ENCODE measurements at regions not wholly inside any gene's neighbourhood (a gene's known extent, or its start where the extent isn't known, plus 50 kb on each side); places are given as distances from the start of the nearest gene placed in this dataset.
"Not testable (repeated sequence)": the region's sequence is repeated elsewhere in the genome, so short reads cannot be mapped to it uniquely, and the experiment has no call there.

DNA sequence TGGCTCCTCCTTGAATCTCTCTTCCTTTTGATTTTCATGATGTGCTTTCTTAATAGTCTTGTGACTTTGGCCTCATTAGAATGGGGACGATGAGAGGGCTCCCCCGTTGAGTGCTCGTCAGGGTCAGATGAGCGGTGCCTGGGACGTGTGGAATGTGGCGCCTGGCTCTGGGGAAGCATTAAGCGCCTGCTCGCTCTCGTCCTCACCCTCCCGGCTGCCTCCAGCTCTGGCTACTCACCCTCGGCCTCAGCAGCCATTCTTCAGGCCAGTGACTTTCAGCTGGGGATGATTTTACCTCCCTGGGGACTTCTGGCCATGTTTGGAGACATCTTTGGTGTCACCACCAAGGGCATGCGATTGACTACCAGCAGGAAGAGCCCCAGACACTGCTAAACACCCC, 69.7 kb downstream of the RPS6KA4 start:
- DNase-seq (ENCODE audit: low read depth in 1 of 2, low spot score in 1 of 2): no peak

DNA sequence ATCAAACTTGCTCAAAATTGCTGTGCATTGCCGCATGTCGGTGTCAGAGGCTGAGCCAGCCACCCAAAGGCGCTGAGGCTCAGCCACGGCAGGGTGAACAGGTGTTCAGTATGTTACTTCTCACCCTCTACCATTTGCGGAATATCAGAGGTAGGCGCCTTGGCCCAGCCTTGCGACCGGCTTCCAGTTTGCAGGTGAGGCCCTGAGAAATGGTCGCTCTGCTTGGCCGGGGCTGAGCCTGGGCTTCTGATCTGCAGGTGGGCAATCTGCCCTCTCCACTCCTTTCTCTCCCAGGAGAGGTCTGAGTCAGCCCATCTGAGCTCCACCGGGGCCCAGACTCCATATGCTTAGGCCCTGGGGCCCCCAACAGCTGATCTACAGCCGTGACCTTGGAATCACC, 71.0 kb downstream of the RPS6KA4 start:
- DNase-seq (ENCODE audit: low read depth in 1 of 2, low spot score in 1 of 2): no peak

DNA sequence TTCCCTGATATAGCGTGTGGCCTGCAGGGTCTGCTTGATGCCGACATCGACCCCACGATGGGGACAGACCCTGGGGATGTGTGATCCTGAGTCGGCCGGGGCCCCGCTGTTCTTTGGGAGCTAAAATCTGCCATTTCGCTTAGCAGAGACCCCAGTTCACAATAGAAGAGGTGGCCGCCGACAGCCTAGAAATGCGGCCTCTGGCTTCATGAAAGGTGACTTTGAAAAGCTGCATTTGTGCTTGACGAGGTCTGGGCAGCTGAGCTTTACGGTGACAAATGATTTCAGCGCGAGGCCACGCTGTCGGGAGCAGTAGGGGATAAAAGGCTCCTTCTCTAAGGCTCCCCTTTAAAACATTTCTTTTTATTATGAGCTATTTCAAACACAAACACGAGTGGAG, 71.7 kb downstream of the RPS6KA4 start:
- DNase-seq (ENCODE audit: low read depth in 1 of 2, low spot score in 1 of 2): no peak

DNA sequence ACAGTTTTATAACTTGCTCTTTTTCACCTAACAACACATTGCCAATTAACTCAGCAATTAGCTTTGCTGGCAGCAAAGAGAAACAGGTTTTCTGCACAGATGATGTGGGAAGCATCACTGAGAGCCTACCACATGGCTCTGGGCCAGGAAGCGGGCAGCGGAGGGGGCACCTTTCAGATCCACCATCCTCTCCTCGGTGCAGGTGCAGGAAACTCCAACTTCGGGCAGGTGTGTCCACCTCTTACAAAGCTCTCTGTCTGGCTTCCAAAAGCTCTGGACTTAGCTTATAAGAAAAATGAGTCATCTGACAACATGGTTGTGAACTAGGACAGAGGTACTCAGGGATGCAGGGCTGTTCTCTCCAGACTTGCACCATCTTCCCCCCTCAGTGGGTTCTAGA, 77.0 kb downstream of the RPS6KA4 start:
- no peak for DNase-seq (ENCODE audit: low read depth in 1 of 2, low spot score in 1 of 2)

DNA sequence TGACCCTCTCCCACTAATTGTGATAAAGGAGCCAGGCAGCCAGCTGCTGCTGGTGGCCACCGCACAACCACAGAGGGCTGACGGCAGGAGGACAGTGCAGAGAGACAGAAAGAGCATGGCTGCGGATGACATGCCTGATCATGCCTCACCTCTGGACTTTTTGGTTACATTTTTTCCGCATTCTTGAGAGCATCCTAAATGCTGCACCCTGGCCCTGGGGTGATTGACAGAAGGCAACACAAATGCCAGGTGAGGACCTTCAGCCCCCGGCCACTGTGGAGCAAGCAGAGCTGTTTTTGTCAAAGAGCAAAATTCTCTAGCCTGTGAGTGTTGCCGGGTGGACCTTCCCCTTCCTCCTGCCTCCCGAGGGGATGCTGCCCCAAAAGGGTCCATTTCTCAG, 78.5 kb downstream of the RPS6KA4 start:
- DNase-seq (ENCODE audit: low read depth in 1 of 2, low spot score in 1 of 2): no peak

DNA sequence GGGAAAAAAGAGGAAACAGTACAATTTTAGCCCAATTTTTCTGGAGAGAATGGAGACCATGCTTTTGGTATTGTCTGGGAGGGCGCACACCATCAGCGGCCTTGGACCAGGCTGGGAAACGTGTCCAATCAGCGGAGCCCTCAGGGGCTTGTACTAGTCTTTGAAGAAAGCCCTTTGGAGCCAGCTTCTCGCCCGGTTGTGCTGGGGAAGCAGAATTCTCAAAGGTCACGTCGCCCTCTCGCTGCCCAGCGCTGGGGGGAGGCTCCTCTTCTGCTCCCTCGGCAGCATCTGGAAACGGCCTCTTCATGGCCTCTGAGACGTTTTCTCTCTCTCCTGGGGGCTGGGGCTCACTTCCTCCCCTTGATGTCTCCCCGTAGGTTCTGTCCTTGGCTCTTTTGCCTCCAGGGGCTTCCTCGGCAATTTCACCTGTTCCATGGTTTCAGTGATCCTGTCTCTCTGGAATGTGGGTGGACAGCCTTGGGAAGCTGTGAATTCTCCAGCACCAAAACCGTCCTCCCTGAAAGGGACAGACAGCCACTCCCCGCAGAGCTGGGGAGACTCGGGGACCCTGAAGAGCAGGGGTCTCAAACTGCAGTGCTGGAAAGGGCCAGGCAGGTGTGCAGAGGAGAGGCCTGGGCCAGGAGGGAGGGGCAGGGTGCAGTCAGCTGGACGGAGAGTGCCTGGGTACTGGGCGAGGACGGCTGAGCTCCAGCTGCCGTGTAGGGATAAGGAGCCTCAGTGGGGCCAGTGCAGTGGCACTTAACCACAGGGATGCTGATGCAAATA, 80.2 kb downstream of the RPS6KA4 start:
- no peak for DNase-seq (ENCODE audit: low read depth in 1 of 2, low spot score in 1 of 2)

DNA sequence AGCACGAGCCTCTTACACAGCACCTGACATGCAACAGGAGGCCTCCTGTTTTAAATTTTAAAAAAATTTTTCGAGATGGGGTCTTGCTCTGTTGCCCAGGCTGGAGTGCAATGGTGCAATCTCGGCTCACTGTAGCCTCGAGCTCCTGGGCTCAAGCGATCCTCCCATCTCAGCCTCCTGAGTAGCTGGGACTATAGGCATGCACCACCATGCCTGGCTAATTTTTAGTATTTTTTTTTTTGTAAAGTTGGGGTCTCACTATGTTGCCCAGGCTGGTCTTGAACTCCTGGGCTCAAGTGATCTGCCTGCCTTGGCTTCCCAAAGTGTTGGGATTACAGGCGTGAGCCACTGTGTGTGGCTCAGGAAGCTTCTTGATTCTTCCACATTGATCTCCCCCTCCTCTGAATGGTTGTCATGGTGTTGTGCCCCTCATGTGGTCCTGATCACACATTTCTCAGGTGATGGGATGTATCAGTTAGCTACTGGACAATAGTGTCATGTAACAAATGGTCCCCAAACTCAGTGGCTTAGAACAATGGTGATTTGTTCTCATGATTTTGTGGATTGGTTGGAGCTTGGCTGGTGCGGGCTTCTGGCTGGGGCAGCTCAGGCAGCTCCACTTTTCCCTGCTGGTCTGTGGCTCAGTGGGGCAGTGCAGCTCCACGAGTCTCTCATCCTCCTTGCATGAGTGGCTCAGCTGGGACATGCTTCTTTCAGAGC, 81.0 kb downstream of the RPS6KA4 start:
- DNase-seq (ENCODE audit: low read depth in 1 of 2, low spot score in 1 of 2): not testable (repeated sequence)

DNA sequence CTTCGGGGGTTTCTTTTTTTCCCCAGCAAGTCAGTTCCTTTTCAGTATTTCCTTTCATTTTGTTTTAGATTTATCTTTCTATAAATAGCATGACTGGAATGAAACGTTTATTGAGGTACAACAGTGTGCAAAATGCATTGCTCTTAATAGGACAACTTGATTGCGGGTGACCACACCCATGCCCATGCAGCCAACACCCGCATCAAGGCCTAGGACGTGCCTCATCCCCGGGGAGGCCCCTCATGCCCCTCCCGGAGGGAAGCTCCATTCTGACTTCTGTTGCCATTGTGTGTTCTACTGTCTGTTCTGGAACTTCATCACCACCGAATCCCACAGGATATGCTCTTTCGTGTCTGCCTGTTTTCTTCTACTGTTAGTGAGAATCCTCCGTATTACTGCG, 82.2 kb downstream of the RPS6KA4 start:
- no peak for DNase-seq (ENCODE audit: low read depth in 1 of 2, low spot score in 1 of 2)

DNA sequence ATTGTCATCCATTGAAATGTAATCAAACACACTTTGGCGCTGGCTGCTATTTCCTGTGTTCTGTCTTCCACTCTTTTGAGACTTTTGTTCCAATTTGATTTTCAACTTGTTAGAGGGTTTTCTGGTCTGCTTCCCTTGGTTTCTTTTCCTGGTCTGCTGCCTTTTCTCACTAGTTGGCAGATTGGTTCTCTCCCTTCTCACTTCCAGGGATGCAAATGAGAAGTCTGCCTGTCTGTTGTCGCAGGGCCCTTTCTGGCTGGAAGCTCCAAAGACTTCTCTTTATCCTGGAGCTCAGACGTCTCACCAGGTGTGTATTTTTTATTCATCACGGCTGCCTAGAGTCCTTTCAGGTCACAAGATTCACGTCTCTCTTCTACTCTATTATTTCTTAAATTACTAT, 84.0 kb downstream of the RPS6KA4 start:
- no peak for DNase-seq (ENCODE audit: low read depth in 1 of 2, low spot score in 1 of 2)

DNA sequence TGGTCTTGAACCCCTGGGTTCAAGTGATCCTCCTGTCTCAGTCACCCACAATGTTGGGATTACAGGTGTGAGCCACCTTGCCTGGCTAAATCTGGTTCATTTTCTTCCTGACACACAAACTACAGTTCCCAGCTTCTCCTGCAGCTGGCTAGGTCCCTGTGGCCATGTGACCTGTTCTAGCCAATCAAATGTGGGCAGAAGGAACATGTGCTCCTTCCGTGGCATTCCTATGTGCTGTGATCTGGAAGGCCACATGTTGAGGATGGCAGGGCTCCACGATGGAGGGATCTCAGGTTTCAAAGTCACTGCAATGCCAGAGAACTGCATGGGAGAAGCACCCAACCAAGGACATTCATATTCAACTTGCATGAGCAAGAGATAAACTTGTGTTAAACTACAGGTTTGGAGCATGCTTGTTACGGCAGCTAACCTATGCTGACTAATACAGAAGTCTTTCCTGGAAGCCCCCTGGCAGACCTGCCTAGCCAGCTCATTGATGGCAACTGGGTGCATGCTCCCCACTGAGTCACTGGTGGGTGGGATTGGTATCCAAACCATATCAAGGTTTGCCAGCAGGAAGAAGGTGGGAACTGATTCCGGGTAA, 86.0 kb downstream of the RPS6KA4 start:
- DNase-seq (ENCODE audit: low read depth in 1 of 2, low spot score in 1 of 2): no peak

DNA sequence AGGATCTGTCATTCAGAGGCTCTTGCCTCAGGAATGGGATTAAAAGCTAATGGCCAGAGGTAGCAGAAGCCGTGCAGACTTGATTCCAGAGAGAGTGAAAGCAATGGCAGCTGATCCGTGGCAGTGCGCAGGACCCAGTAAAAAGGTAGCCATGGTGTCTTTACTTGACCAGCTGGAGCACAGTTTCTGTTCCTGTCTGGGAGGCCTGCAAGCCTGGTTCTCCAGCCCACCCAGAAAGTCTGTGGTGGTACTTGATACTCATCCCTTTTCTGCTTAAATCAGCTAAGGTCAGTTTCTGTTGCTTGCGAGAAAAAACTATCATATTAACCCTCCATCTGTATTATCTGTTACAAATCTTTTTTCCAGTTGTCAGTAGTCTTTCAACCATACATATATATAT, 86.7 kb downstream of the RPS6KA4 start:
- DNase-seq (ENCODE audit: low read depth in 1 of 2, low spot score in 1 of 2): no peak

DNA sequence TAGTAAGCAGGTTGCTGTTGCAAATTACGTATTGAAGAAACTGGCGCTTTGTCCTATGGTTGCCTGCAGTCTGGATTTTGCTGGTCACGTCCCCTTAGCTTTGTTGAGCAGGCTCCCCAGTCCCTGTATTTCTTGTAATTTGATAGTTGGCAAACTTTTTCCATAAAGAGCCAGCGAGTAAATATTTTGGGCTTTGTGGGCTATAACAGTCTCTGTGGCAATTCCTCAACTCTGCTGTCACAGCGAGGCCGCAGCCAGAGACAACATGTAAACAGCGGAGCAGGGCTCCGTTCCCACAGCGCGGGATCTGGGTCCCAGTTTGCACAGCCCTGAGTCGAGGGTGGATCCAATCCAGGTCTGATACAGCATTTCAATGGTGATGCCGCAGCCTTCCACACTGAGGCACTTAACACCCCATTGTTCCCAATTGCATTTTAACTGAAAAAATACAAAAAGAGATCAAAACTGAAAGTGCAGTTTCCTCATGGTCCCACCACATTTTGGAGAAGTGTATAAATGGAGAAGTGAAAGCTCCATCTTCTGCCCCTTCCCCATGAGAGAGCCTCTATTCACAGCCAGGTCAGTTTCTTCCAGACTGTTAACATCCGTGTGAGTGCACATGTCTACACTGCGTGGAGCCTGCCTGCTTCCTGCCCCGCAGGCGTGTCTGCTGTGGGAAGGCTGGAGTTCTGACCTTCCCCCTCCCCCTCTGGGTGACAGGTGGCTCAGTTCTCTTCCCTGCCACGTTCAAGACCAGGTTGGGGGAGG, 89.1 kb downstream of the RPS6KA4 start:
- no peak for DNase-seq (ENCODE audit: low read depth in 1 of 2, low spot score in 1 of 2)

DNA sequence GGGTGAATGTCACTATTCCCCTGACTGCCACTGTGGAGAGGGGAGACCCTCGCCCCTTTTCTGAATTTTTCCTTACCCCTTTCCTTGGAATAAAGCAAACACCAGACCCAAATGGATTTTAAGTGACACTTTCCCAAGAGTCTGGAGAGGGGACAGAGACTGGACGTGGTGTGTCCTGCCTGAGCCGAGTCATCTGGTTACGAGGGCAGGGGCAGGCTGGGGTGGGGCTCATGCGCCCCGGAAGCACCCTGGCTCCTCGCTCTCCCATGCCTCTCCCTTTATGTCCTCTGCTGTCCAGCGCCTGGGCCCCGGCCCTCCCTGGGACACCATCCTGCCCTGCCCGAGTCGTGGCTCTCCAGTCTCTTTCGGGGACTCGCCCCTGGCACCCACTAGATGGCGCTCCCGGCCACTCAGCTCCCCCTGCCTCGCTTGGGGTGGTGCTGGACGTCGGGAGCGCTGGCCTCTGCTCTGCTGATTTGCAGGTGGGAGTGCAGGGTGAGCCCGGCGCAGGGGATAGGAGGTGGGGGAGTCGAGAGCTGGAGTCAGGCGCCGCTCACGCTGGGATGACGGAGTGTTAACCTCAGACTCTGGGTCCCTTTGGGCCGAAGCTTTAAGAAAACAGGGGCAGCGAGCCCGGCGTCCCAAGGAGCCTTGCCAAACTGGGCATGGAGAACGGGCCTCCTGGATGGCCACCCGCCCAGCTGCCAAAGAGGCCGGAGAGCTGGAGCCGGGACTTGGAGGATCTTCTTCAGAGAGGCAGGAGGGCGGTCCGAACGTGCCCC, 89.8 kb downstream of the RPS6KA4 start:
- peak; percentile 42 to 59 for DNase-seq (ENCODE audit: low read depth in 1 of 2, low spot score in 1 of 2)

DNA sequence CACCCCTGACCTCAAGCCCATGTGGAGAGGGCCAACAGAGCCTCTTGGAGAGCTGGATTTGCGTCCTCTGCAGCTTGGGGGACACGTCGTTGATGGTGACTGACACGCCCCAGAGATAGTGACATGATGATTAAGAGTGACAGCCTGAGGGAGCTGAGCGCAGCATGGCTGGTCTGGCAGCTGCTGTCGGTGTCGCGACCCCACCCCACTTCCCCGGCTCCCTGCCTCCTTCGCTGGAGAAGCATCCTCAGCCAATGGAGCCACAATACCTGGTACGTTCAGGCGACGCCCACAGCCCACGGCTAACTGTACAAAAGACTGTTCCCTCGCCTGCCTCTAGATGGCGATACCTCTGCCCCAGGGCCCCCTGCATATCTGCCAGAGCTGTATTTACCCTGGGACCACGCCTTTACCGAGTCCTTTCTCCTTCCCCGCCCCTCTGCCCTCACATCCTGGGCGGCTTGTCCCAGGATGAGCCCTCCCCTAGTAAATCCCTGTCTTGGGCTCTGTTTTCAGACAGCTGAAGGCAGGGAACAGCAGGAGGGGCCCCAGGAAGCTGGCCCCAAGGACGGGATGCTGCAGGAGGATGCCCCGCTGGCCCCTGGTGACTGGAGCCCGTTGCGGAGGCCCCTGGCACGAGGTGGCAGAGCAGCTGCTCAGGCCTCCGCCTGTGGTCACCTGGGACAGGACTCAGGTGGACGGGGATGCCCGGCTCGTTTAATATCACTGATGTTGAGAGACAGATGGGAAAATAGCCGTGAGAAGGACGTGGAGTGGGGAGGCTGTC, 90.6 kb downstream of the RPS6KA4 start:
- peak; percentile 43 to 55 for DNase-seq (ENCODE audit: low read depth in 1 of 2, low spot score in 1 of 2)

DNA sequence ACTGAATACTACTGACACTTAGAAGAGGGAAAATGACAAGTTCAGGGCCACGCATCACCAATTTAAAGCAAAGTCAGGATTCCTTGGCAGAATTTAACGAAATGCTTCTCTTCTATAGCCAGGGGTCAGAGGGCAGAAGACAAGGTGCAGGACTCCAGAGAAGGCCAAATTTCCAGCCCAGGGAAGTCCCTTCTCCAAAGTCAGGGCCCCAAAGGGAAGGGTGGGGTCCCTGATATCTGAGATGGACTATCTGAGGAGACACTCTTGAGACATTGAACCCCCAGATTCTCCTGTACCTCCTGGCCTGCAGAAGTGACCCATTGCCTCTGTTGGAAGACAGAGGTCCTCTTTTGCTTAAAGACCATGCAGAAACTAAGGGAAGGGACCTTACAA, 91.2 kb downstream of the RPS6KA4 start:
- DNase-seq (ENCODE audit: low read depth in 1 of 2, low spot score in 1 of 2): no peak

DNA sequence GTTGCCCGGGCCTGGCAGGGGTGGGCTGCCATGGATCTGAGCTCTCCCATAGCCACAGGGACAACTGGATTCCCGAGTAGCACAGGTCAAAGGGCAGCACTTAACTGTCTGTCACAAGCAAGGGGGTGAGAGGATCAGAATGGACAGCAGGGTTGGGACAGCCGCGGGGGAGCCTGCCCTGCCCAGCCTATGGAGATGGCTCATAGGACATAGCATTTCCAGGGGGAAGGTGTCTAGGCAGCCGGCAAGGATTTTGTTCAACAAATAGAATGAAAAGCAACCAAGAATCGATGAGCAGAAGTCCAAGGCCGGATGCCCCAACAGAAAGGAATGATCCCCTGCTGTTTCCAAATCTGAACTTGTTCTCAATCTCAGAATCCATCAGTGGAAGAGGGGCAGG, 92.9 kb downstream of the RPS6KA4 start:
- DNase-seq (ENCODE audit: low read depth in 1 of 2, low spot score in 1 of 2): no peak

DNA sequence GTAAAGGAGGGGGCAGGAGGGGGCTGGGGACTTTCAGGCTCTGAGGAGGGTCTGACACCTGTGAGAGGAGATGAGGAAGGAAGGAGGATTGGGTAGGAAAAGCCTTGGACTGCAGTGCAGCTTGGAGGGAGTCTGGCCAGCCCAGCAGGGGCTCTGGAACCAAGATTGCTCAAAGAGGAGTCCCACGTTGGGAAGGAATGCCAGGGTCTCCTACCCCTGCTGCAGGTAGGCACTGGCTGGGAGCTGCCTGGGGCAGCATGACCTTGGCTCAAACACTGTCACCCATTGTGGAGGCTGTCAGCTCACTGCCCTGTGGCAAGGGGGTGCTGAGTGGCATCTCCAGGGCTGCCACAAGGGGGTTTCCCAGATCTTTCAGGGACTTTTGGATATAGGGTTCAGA, 94.5 kb downstream of the RPS6KA4 start:
- no peak for DNase-seq (ENCODE audit: low read depth in 1 of 2, low spot score in 1 of 2)

DNA sequence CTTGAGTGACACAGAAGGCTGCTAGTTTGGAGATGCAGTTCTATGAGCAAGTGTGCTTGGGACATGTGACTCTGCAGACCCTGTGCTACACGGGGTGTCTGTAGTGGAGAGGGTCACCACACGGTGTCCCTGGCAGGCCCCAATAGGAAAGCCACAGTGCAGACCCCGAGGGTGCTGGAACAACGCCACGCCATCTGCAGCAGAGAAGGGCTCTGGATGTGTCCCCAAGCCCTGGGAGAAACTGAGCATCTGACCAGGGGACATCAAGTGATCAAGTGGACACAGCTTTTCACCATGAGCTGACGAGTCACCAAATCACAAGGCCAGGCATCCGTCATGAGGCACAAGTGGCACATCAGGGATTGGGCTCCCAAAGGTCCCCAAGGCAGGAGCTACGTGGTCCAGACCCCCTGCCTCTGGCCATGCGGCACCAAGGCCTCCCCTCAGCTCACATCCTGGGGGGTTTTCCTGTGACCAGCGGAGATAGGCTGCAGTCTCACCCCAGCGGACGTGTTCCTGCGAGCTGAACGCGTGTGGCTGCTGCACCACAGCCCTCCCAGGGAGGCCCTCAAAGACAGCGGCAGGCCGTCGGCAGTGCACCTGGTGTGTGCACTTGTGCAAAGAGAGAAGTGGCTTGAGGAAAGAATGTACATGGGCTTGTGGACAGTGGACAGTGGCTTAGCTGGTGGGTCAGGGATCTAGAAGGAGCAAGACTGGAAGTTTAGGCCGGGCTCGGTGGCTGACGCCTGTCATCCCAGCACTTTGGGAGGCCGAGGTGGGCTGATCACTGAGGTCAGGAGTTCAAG, 96.7 kb downstream of the RPS6KA4 start:
- no peak for DNase-seq (ENCODE audit: low read depth in 1 of 2, low spot score in 1 of 2)
